Cardiac muscle cell (in vitro differentiated cells and primary cell): ENCODE measurements at regions not wholly inside any gene's neighbourhood (a gene's known extent, or its start where the extent isn't known, plus 50 kb on each side); places are given as distances from the start of the nearest gene placed in this dataset.

Source experiments
- DNase-seq, 2 donors: peaks; one replicate each; pipeline versions ENCODE4 v3.0.0 to v3.0.0-alpha.2; 2010 to 2017; ENCODE audit warnings: low read depth in 1 of 2, low spot score in 1 of 2
- H3K27ac ChIP-seq: fragments of 200-600 bp; sonication (generic); 2 replicates; pipeline ENCODE4 v1.5.1; 2016
- H3K27me3 ChIP-seq: fragments of 200-600 bp; sonication (generic); 2 replicates; pipeline ENCODE4 v1.6.0; 2016; ENCODE audit warnings: control low read depth
- H3K36me3 ChIP-seq: fragments of 200-600 bp; sonication (generic); 2 replicates; pipeline ENCODE4 v1.5.1; 2016; ENCODE audit warnings: control low read depth
- H3K4me1 ChIP-seq: fragments of 200-600 bp; sonication (generic); 2 replicates; pipeline ENCODE4 v1.8.1; 2017; ENCODE audit warnings: low read depth, mild to moderate bottlenecking, mixed run types
- H3K4me3 ChIP-seq: fragments of 200-600 bp; sonication (generic); 2 replicates; pipeline ENCODE4 v1.5.1; 2016; ENCODE audit warnings: mild to moderate bottlenecking
- H3K9me3 ChIP-seq: fragments of 200-600 bp; sonication (generic); 2 replicates; pipeline ENCODE4 v1.5.1; 2017; ENCODE audit warnings: low read depth, mild to moderate bottlenecking, control low read depth
- CTCF ChIP-seq: IDR thresholded peaks from 2 replicates; pipeline ENCODE4 v1.5.1; 2012; ENCODE audit warnings: low read depth, mild to moderate bottlenecking, low read length

DNA sequence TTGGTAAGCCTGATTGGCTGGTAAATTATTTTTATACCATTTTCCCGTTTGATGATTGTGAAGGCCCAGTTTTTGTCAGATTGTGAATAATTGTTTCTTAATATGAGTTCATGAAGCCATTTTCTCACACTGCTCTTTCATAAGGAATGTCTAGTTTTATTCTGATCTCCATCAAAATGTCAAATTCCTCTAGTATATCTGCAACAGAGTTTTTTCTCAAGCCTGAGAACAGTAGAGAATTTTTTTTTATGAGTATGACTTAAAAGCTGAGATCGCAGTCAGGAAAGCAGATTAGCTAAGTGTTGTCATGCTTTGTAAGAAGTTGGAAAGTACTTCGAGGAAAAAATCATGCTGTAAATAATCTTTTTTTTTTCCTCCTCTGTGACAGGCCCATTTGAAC, 484.9 kb upstream of the ATP2B1 start:
- H3K4me1 ChIP-seq: no peaks in the 10 kb centered on the region
- no peaks in the 10 kb centered on the region for H3K36me3 ChIP-seq
- TF ChIP-seq CTCF: no peak
- no peaks in the 10 kb centered on the region for H3K27me3 ChIP-seq
- DNase-seq: no peak
- no peaks in the 10 kb centered on the region for H3K9me3 ChIP-seq
- H3K4me3 ChIP-seq: no peak overlapping the region
- no peak overlapping the region for H3K27ac ChIP-seq

DNA sequence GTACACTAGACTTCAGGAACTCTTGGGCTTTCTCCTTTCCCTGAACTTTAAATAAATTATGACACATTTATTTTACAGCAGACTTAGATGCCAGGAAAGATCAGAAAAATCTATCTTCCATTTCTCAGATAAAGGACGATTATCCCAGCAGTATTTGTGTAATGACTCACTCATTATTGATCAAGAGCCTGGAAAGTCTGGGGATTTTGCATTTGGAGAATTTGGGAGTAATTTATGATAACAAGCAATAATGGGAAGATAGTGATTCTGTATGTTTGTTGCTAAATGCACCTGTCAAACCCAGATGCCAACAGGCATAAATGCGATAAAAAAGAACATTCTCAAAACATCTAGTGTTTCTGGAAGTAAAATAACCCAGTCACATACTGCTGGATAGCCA, 480.2 kb upstream of the ATP2B1 start:
- H3K9me3 ChIP-seq: no peaks in the 10 kb centered on the region
- no peak for TF ChIP-seq CTCF
- no peaks in the 10 kb centered on the region for H3K4me1 ChIP-seq
- no peaks in the 10 kb centered on the region for H3K27me3 ChIP-seq
- no peak overlapping the region for H3K4me3 ChIP-seq
- H3K36me3 ChIP-seq: no peaks in the 10 kb centered on the region
- no peak for DNase-seq
- H3K27ac ChIP-seq: no peak overlapping the region

- TF ChIP-seq CTCF: no peak
- DNase-seq: no peak
- Histone ChIP-seq H3K27me3 (no peaks in the 10 kb centered on the region), H3K9me3 (no peaks in the 10 kb centered on the region), H3K36me3 (no peaks in the 10 kb centered on the region), H3K27ac (no peak overlapping the region), H3K4me3 (no peak overlapping the region), H3K4me1 (no peaks in the 10 kb centered on the region)
Measured at GRCh38 chr12:90183201-90183600, 474.6 kb upstream of the ATP2B1 start.

GRCh38 chr12:90181216-90181615, 472.6 kb upstream of the ATP2B1 start:
- H3K27me3 ChIP-seq: no peaks in the 10 kb centered on the region
- no peak for DNase-seq
- no peaks in the 10 kb centered on the region for H3K4me1 ChIP-seq
- no peak overlapping the region for H3K27ac ChIP-seq
- no peaks in the 10 kb centered on the region for H3K9me3 ChIP-seq
- no peak overlapping the region for H3K4me3 ChIP-seq
- H3K36me3 ChIP-seq: no peaks in the 10 kb centered on the region
- TF ChIP-seq CTCF: no peak

DNA sequence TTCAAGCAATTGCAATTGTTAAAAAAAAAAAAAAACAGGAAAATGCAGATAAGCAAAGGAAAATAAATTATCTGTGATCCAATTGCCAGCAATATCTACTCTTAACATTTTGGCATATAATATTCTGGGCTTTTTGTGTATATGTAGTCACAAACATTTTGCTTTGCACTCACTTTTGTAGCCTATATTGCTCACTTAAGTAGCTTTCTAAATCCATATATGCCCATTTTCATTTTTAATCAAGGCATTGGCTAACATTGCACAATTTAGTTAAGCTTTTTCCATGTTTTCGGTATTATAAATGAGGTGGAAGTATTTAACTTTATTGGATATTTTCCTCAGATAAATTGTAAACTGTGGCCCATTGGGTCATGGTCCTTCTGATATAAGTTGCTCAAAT, 466.3 kb upstream of the ATP2B1 start:
- no peaks in the 10 kb centered on the region for H3K4me1 ChIP-seq
- no peak for DNase-seq
- no peaks in the 10 kb centered on the region for H3K36me3 ChIP-seq
- H3K27me3 ChIP-seq: no peaks in the 10 kb centered on the region
- no peaks in the 10 kb centered on the region for H3K9me3 ChIP-seq
- H3K4me3 ChIP-seq: no peak overlapping the region
- H3K27ac ChIP-seq: no peak overlapping the region
- no peak for TF ChIP-seq CTCF

DNA sequence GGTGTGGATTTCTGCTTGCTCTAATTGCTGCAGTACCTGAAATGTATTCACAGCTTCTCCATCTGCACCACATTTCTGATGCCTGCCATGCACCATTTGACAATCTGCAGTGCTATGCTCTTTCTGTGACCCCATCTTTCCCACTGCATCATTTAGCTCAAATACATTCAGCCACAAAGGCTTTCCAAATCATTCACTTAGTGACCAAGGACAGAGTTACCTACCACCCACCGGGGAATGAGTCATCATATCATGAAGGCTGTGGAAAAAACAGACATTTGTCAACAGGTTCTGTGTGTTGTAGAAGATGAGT, 465.5 kb upstream of the ATP2B1 start:
- no peak for DNase-seq
- Histone ChIP-seq H3K27ac (no peak overlapping the region), H3K36me3 (no peaks in the 10 kb centered on the region), H3K4me1 (no peaks in the 10 kb centered on the region), H3K27me3 (no peaks in the 10 kb centered on the region), H3K4me3 (no peak overlapping the region), H3K9me3 (no peaks in the 10 kb centered on the region)
- no peak for TF ChIP-seq CTCF
